ENCODE measurements at regions not wholly inside any gene's neighbourhood (a gene's known extent, or its start where the extent isn't known, plus 50 kb on each side); places are given as distances from the start of the nearest gene placed in this dataset.

GRCh38 chr18:28365411-28365831 is 188.5 kb upstream of the CDH2 start:
- Histone ChIP-seq H3K36me3 (ENCODE audit: control insufficient read depth in 2 of 2, extremely low read depth in 1 of 2, insufficient read depth in 2 of 2, low read length in 2 of 2) (no peaks in the 10 kb centered on the region), H3K4me3 (ENCODE audit: control insufficient read depth in 2 of 3, extremely low read depth in 1 of 3, insufficient read depth in 2 of 3, low read depth in 1 of 3, low read length in 3 of 3) (no peak overlapping the region), H3K27ac (ENCODE audit: control insufficient read depth, insufficient read depth, low read length) (no peak overlapping the region), H4K20me1 (ENCODE audit: control insufficient read depth, extremely low read depth, insufficient read depth, low read length) (no peaks in the 10 kb centered on the region), H3K27me3 (ENCODE audit: control insufficient read depth, extremely low read depth, insufficient read depth, low read length) (no peaks in the 10 kb centered on the region), H3K79me2 (ENCODE audit: control insufficient read depth, insufficient read depth, low read length) (no peaks in the 10 kb centered on the region), H3K4me2 (ENCODE audit: control insufficient read depth, extremely low read depth, insufficient read depth, low read depth, low read length) (no peak overlapping the region), H3K9ac (ENCODE audit: control insufficient read depth, extremely low read depth, insufficient read depth, low read length) (no peak overlapping the region), H2AFZ (ENCODE audit: control insufficient read depth, low read length) (no peak overlapping the region), H3K9me1 (ENCODE audit: control insufficient read depth, extremely low read depth, insufficient read depth, low read length) (no peaks in the 10 kb centered on the region), H3K9me3 (ENCODE audit: control insufficient read depth, low read depth, low read length) (no peaks in the 10 kb centered on the region), H3K4me1 (ENCODE audit: control insufficient read depth, extremely low read depth, insufficient read depth, low read length) (no peaks in the 10 kb centered on the region)
- dilution Hi-C loops (cut with MboI; ENCODE audit: extremely low pct_ligation_motif_present, low sequenced_read_pairs): no loop called here
- FAIRE-seq: no peak
- DNase-seq (ENCODE audit: low read depth, low spot score): no peak
- TF ChIP-seq EZH2 (IDR thresholded peaks at IDR 0.05; ENCODE audit: low read length) (no peak), CTCF (optimal IDR thresholded peaks at IDR 0.05 in 1 of 3, IDR thresholded peaks at IDR 0.05 in 1 of 3, conservative IDR thresholded peaks at IDR 0.05 in 1 of 3; ENCODE audit: extremely low read depth in 1 of 3, insufficient read depth in 2 of 3, low read length in 3 of 3) (no peak)

GRCh38 chr18:28363124-28363523 is 186.2 kb upstream of the CDH2 start:
- Histone ChIP-seq H3K79me2 (ENCODE audit: control insufficient read depth, insufficient read depth, low read length) (no peaks in the 10 kb centered on the region), H3K4me3 (ENCODE audit: control insufficient read depth in 2 of 3, extremely low read depth in 1 of 3, insufficient read depth in 2 of 3, low read depth in 1 of 3, low read length in 3 of 3) (no peak overlapping the region), H3K4me2 (ENCODE audit: control insufficient read depth, extremely low read depth, insufficient read depth, low read depth, low read length) (no peak overlapping the region), H3K36me3 (ENCODE audit: control insufficient read depth in 2 of 2, extremely low read depth in 1 of 2, insufficient read depth in 2 of 2, low read length in 2 of 2) (no peaks in the 10 kb centered on the region), H3K9me3 (ENCODE audit: control insufficient read depth, low read depth, low read length) (no peaks in the 10 kb centered on the region), H3K27me3 (ENCODE audit: control insufficient read depth, extremely low read depth, insufficient read depth, low read length) (no peaks in the 10 kb centered on the region), H3K4me1 (ENCODE audit: control insufficient read depth, extremely low read depth, insufficient read depth, low read length) (no peaks in the 10 kb centered on the region), H3K9me1 (ENCODE audit: control insufficient read depth, extremely low read depth, insufficient read depth, low read length) (no peaks in the 10 kb centered on the region), H4K20me1 (ENCODE audit: control insufficient read depth, extremely low read depth, insufficient read depth, low read length) (no peaks in the 10 kb centered on the region), H3K27ac (ENCODE audit: control insufficient read depth, insufficient read depth, low read length) (no peak overlapping the region), H3K9ac (ENCODE audit: control insufficient read depth, extremely low read depth, insufficient read depth, low read length) (no peak overlapping the region), H2AFZ (ENCODE audit: control insufficient read depth, low read length) (no peak overlapping the region)
- no peak for TF ChIP-seq CTCF (optimal IDR thresholded peaks at IDR 0.05 in 1 of 3, IDR thresholded peaks at IDR 0.05 in 1 of 3, conservative IDR thresholded peaks at IDR 0.05 in 1 of 3; ENCODE audit: extremely low read depth in 1 of 3, insufficient read depth in 2 of 3, low read length in 3 of 3)
- no peak for TF ChIP-seq EZH2 (IDR thresholded peaks at IDR 0.05; ENCODE audit: low read length)
- dilution Hi-C loops (cut with MboI; ENCODE audit: extremely low pct_ligation_motif_present, low sequenced_read_pairs): no loop called here
- FAIRE-seq: no peak
- no peak for DNase-seq (ENCODE audit: low read depth, low spot score)

All from keratinocyte (primary cell).